ENCODE measurements at regions not wholly inside any gene's neighbourhood (a gene's known extent, or its start where the extent isn't known, plus 50 kb on each side); places are given as distances from the start of the nearest gene placed in this dataset.
A peak's percentile ranks its signal among the peaks of the same experiment; 100 is the strongest.

- Mint-ChIP-seq H3K36me3 (ENCODE audit: low read depth) (no peaks in the 10 kb centered on the region), H3K4me3 (no peak overlapping the region), H3K27me3 (no peaks in the 10 kb centered on the region), H3K4me1 (no peaks in the 10 kb centered on the region), H3K9me3 (no peaks in the 10 kb centered on the region), H3K27ac (no peak overlapping the region)
- intact Hi-C loops (cut with micrococcal nuclease), result no loop called here
- DNase-seq, result no peak
Measured at GRCh38 chr13:109906976-109907375, 120.6 kb upstream of the IRS2 start.

- Mint-ChIP-seq H3K27ac (no peak overlapping the region), H3K4me1 (no peaks in the 10 kb centered on the region), H3K4me3 (no peak overlapping the region), H3K36me3 (ENCODE audit: low read depth) (no peaks in the 10 kb centered on the region), H3K9me3 (no peaks in the 10 kb centered on the region), H3K27me3 (peaks cover 2% of the 10 kb centered on the region)
- intact Hi-C loops (cut with micrococcal nuclease), result no loop called here
- no peak for DNase-seq
Measured at GRCh38 chr13:109904218-109904617, 117.8 kb upstream of the IRS2 start.

- no peaks in the 10 kb centered on the region for H3K4me1 Mint-ChIP-seq
- intact Hi-C loops (cut with micrococcal nuclease), result no loop called here
- no peaks in the 10 kb centered on the region for H3K9me3 Mint-ChIP-seq
- H3K36me3 Mint-ChIP-seq (ENCODE audit: low read depth), result no peaks in the 10 kb centered on the region
- peak; percentile 46 for DNase-seq
- H3K4me3 Mint-ChIP-seq, result no peak overlapping the region
- H3K27me3 Mint-ChIP-seq, result peaks cover 2% of the 10 kb centered on the region
- H3K27ac Mint-ChIP-seq, result no peak overlapping the region
Measured at GRCh38 chr13:109900741-109901140, 114.4 kb upstream of the IRS2 start.

- intact Hi-C loops (cut with micrococcal nuclease), result no loop called here
- DNase-seq, result no peak
- H3K4me3 Mint-ChIP-seq, result no peak overlapping the region
- no peaks in the 10 kb centered on the region for H3K4me1 Mint-ChIP-seq
- peaks cover 2% of the 10 kb centered on the region for H3K27me3 Mint-ChIP-seq
- no peaks in the 10 kb centered on the region for H3K36me3 Mint-ChIP-seq (ENCODE audit: low read depth)
- H3K27ac Mint-ChIP-seq, result no peak overlapping the region
- no peaks in the 10 kb centered on the region for H3K9me3 Mint-ChIP-seq
Measured at GRCh38 chr13:109900320-109900719, 113.9 kb upstream of the IRS2 start.

- peaks cover 2% of the 10 kb centered on the region for H3K27me3 Mint-ChIP-seq
- intact Hi-C loops (cut with micrococcal nuclease), result no loop called here
- no peak overlapping the region for H3K27ac Mint-ChIP-seq
- DNase-seq, result no peak
- no peaks in the 10 kb centered on the region for H3K4me1 Mint-ChIP-seq
- H3K9me3 Mint-ChIP-seq, result no peaks in the 10 kb centered on the region
- no peak overlapping the region for H3K4me3 Mint-ChIP-seq
- H3K36me3 Mint-ChIP-seq (ENCODE audit: low read depth), result no peaks in the 10 kb centered on the region
Measured at GRCh38 chr13:109899748-109900147, 113.4 kb upstream of the IRS2 start.

GRCh38 chr13:109899316-109899715, 112.9 kb upstream of the IRS2 start:
- Mint-ChIP-seq H3K9me3 (no peaks in the 10 kb centered on the region), H3K27ac (no peak overlapping the region), H3K4me1 (no peaks in the 10 kb centered on the region), H3K27me3 (peaks cover 2% of the 10 kb centered on the region), H3K36me3 (ENCODE audit: low read depth) (no peaks in the 10 kb centered on the region), H3K4me3 (no peak overlapping the region)
- DNase-seq, result no peak
- intact Hi-C loops (cut with micrococcal nuclease), result no loop called here

GRCh38 chr13:109897988-109898624, 111.7 kb upstream of the IRS2 start:
- no peaks in the 10 kb centered on the region for H3K4me1 Mint-ChIP-seq
- intact Hi-C loops (cut with micrococcal nuclease), result no loop called here
- DNase-seq, result no peak
- H3K27ac Mint-ChIP-seq, result no peak overlapping the region
- H3K36me3 Mint-ChIP-seq (ENCODE audit: low read depth), result no peaks in the 10 kb centered on the region
- H3K4me3 Mint-ChIP-seq, result no peak overlapping the region
- H3K9me3 Mint-ChIP-seq, result no peaks in the 10 kb centered on the region
- peaks cover 2% of the 10 kb centered on the region for H3K27me3 Mint-ChIP-seq

GRCh38 chr13:109892101-109892500, 105.7 kb upstream of the IRS2 start:
- no peaks in the 10 kb centered on the region for H3K9me3 Mint-ChIP-seq
- no peak overlapping the region for H3K27ac Mint-ChIP-seq
- intact Hi-C loops (cut with micrococcal nuclease), result no loop called here
- DNase-seq, result no peak
- no peaks in the 10 kb centered on the region for H3K36me3 Mint-ChIP-seq (ENCODE audit: low read depth)
- no peaks in the 10 kb centered on the region for H3K4me1 Mint-ChIP-seq
- no peaks in the 10 kb centered on the region for H3K27me3 Mint-ChIP-seq
- no peak overlapping the region for H3K4me3 Mint-ChIP-seq

GRCh38 chr13:109885235-109885634, 98.9 kb upstream of the IRS2 start:
- intact Hi-C loops (cut with micrococcal nuclease), result no loop called here
- H3K36me3 Mint-ChIP-seq (ENCODE audit: low read depth), result no peaks in the 10 kb centered on the region
- H3K4me3 Mint-ChIP-seq, result no peak overlapping the region
- DNase-seq, result no peak
- H3K9me3 Mint-ChIP-seq, result no peaks in the 10 kb centered on the region
- no peak overlapping the region for H3K27ac Mint-ChIP-seq
- H3K4me1 Mint-ChIP-seq, result no peaks in the 10 kb centered on the region
- no peaks in the 10 kb centered on the region for H3K27me3 Mint-ChIP-seq

GRCh38 chr13:109884462-109884861, 98.1 kb upstream of the IRS2 start:
- no peaks in the 10 kb centered on the region for H3K36me3 Mint-ChIP-seq (ENCODE audit: low read depth)
- no peaks in the 10 kb centered on the region for H3K4me1 Mint-ChIP-seq
- H3K27ac Mint-ChIP-seq, result no peak overlapping the region
- intact Hi-C loops (cut with micrococcal nuclease), result no loop called here
- no peak for DNase-seq
- no peaks in the 10 kb centered on the region for H3K27me3 Mint-ChIP-seq
- no peak overlapping the region for H3K4me3 Mint-ChIP-seq
- no peaks in the 10 kb centered on the region for H3K9me3 Mint-ChIP-seq

- DNase-seq, result peak; percentile 39
- no peaks in the 10 kb centered on the region for H3K9me3 Mint-ChIP-seq
- H3K4me1 Mint-ChIP-seq, result no peaks in the 10 kb centered on the region
- no peak overlapping the region for H3K4me3 Mint-ChIP-seq
- intact Hi-C loops (cut with micrococcal nuclease), result no loop called here
- H3K36me3 Mint-ChIP-seq (ENCODE audit: low read depth), result no peaks in the 10 kb centered on the region
- no peak overlapping the region for H3K27ac Mint-ChIP-seq
- H3K27me3 Mint-ChIP-seq, result no peaks in the 10 kb centered on the region
Measured at GRCh38 chr13:109883181-109884180, 97.1 kb upstream of the IRS2 start.

- intact Hi-C loops (cut with micrococcal nuclease), result no loop called here
- Mint-ChIP-seq H3K9me3 (no peaks in the 10 kb centered on the region), H3K4me3 (no peak overlapping the region), H3K27ac (no peak overlapping the region), H3K27me3 (no peaks in the 10 kb centered on the region), H3K36me3 (ENCODE audit: low read depth) (no peaks in the 10 kb centered on the region), H3K4me1 (no peaks in the 10 kb centered on the region)
- no peak for DNase-seq
Measured at GRCh38 chr13:109881961-109882558, 95.7 kb upstream of the IRS2 start.

GRCh38 chr13:109881347-109881725, 95.0 kb upstream of the IRS2 start:
- H3K27me3 Mint-ChIP-seq, result no peaks in the 10 kb centered on the region
- intact Hi-C loops (cut with micrococcal nuclease), result no loop called here
- no peak overlapping the region for H3K27ac Mint-ChIP-seq
- no peaks in the 10 kb centered on the region for H3K36me3 Mint-ChIP-seq (ENCODE audit: low read depth)
- no peaks in the 10 kb centered on the region for H3K4me1 Mint-ChIP-seq
- H3K9me3 Mint-ChIP-seq, result no peaks in the 10 kb centered on the region
- no peak overlapping the region for H3K4me3 Mint-ChIP-seq
- DNase-seq, result no peak
